GM18502 (cell line): ENCODE measurements at regions not wholly inside any gene's neighbourhood (a gene's known extent, or its start where the extent isn't known, plus 50 kb on each side); places are given as distances from the start of the nearest gene placed in this dataset.

Experiments used
- ATAC-seq: cut with Tn5 transposase; IDR thresholded peaks from one replicate; pipeline ENCODE4 v1.9.1; 2021; ENCODE audit warnings: mild to moderate bottlenecking; ENCODE audit not compliant: unreplicated experiment, poor library complexity

GRCh38 chrX:22325096-22325495 lies 52.4 kb downstream of the CBLL2 start:
- no peak for ATAC-seq

GRCh38 chrX:22329783-22330182 lies 57.1 kb downstream of the CBLL2 start:
- no peak for ATAC-seq

- ATAC-seq: no peak
These were observed 66.0 kb downstream of the CBLL2 start for GRCh38 chrX:22338740-22339139.

- no peak for ATAC-seq
These were observed 66.7 kb downstream of the CBLL2 start for GRCh38 chrX:22339459-22339858.

- no peak for ATAC-seq
These were observed 67.4 kb downstream of the CBLL2 start for GRCh38 chrX:22340022-22340616.

GRCh38 chrX:22343192-22343591 lies 70.5 kb downstream of the CBLL2 start:
- no peak for ATAC-seq

- ATAC-seq: no peak
These were observed 73.2 kb downstream of the CBLL2 start for GRCh38 chrX:22345884-22346283.

GRCh38 chrX:22347491-22347890 lies 74.8 kb downstream of the CBLL2 start:
- no peak for ATAC-seq

- no peak for ATAC-seq
These were observed 76.4 kb downstream of the CBLL2 start for GRCh38 chrX:22349116-22349515.

GRCh38 chrX:22351076-22351475 lies 78.4 kb downstream of the CBLL2 start:
- no peak for ATAC-seq

GRCh38 chrX:22351966-22352365 lies 79.3 kb downstream of the CBLL2 start:
- no peak for ATAC-seq

- ATAC-seq: no peak
These were observed 84.9 kb downstream of the CBLL2 start for GRCh38 chrX:22357621-22358020.

- ATAC-seq: no peak
These were observed 87.4 kb downstream of the CBLL2 start for GRCh38 chrX:22360129-22360528.

GRCh38 chrX:22365460-22365859 lies 92.7 kb downstream of the CBLL2 start:
- ATAC-seq: no peak

- no peak for ATAC-seq
These were observed 93.5 kb downstream of the CBLL2 start for GRCh38 chrX:22366166-22366702.

GRCh38 chrX:22366906-22367305 lies 94.2 kb downstream of the CBLL2 start:
- ATAC-seq: no peak

- ATAC-seq: no peak
These were observed 100.4 kb downstream of the CBLL2 start for GRCh38 chrX:22373094-22373493.

- ATAC-seq: no peak
These were observed 101.1 kb downstream of the CBLL2 start for GRCh38 chrX:22373766-22374165.

GRCh38 chrX:22376369-22376768 lies 103.7 kb downstream of the CBLL2 start:
- no peak for ATAC-seq

- no peak for ATAC-seq
These were observed 105.6 kb downstream of the CBLL2 start for GRCh38 chrX:22378296-22378695.

- no peak for ATAC-seq
These were observed 111.3 kb downstream of the CBLL2 start for GRCh38 chrX:22383988-22384387.

GRCh38 chrX:22389556-22390179 lies 117.0 kb downstream of the CBLL2 start:
- ATAC-seq: no peak
